HG03097 (cell line): ENCODE measurements at regions not wholly inside any gene's neighbourhood (a gene's known extent, or its start where the extent isn't known, plus 50 kb on each side); places are given as distances from the start of the nearest gene placed in this dataset.
A peak's percentile ranks its signal among the peaks of the same experiment; 100 is the strongest.

ENCODE experiments used
- ATAC-seq: cut with Tn5 transposase; IDR thresholded peaks from one replicate; pipeline ENCODE4 v1.9.1; 2021; ENCODE audit not compliant: unreplicated experiment, low FRiP score

GRCh38 chr6:163991321-163991720, 576.8 kb downstream of the QKI start:
- no peak for ATAC-seq

DNA sequence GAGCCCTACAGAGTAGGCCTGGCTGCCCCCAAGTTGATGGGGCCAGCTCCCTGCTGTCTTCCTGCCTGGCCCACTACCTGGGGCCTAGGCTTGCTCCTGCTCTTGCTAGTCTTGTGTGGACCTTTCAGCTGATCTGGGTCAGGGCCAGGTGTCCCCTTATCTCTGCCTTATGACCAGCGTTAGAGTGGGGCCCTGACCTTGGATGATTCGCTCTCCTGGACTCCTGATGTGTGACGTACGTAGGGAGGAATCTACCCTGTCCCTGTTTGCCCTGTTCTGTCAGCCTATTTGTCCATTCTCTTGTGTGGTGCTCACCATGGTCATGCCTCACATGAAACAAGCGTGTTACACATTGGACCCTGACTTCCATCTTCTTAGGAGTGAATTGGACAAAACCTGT, 571.8 kb downstream of the QKI start:
- ATAC-seq = no peak

DNA sequence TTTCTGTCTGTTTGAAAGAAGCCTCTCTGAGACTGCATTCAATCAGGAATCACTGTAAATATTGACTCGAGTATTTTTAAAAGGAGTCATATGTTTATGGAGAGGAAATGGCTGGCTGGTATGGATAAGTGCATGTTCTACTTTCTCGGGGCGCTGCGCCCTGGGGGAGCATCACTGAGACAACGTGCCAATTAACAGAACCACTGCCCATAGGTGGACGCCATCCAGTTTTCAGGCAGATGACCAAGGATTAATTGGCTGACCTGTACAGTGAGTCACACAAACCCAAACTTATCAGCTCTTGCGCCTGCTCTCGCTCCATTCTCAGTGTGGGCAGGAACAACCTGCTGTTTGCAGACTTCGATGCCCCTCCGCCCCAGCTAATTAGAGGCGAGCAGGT, 571.2 kb downstream of the QKI start:
- no peak for ATAC-seq

- no peak for ATAC-seq
Measured at GRCh38 chr6:163985040-163985439, 570.5 kb downstream of the QKI start.

- peak; percentile 62 for ATAC-seq
Measured at GRCh38 chr6:163984124-163984936, 569.8 kb downstream of the QKI start.

GRCh38 chr6:163983679-163984078, 569.2 kb downstream of the QKI start:
- ATAC-seq = no peak

GRCh38 chr6:163974322-163974721, 559.8 kb downstream of the QKI start:
- no peak for ATAC-seq

- no peak for ATAC-seq
Measured at GRCh38 chr6:163971841-163972838, 557.6 kb downstream of the QKI start.

DNA sequence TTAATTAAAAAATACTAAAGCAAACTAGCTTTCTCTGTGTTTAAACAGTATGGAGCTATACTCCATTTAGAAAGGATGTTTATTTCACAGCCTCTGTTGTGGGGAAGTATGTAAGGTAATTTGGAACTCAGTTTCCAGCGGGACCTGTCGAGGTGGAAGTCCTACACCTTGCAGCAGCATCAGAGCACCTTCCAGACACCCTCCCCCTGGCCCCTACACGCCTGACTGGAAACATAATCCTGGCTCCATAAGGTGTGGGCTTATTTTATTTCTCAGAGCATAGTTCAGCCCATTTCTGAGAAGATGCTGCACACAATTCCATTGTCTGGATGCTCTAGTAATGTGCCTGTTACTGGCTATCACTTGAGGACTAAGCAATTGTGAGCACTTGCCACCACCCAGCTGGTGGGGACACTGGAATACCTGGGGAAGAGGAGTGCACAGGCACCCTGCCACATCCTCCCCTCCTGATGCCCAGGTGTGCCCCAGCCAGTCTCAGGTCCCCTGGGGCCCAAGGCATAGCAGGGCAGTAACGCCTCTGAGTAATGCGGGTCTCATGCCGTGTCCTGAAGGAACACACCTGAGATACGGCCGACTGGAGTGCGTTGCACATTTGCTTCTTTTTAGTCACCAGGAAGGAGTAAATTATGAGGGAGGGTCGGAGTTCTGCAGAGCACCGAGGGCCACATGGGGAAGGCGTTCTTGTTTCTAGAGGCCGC, 556.5 kb downstream of the QKI start:
- ATAC-seq = no peak

DNA sequence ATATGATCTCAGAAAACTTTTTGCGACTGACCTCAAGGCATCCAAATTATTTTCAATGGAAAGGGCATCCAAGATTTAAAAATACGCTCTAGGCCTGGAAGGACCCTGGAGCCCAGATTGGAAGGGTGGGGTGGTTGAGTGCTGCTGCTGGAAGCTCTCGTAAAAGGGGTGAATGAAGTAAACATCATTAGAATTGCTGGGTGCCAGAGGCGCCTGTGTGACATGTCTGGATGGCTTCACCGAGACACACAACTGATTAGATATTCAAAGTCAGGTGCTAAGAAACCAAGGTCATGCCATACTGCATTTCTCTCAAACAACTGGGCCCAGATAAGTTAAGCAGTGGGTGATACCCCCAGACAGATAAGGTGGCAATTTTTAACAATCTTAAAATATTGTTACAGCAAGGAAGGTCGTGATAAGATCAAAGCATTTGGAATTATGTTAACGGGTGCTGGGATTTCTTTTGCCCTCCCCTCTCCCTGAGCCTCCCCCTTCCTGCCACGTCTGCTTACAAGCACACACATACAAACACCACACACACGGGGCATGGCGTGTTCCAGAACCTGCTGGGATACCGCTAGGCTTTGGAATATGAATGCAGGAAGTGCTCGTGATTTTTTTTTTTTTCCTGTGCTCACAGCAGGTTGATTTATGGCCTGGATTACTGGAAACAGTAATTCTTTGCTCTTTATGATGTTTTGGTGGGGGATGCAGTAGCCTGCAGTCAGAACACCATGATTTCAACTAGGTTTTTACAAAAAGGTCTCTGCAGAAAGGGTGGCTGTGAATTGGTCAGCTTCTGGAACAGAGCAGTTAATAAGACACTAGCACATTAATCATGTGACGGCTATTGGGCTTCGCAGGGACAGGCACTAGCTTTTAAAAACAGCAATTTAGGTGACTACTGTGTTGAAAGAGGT, 551.2 kb downstream of the QKI start:
- no peak for ATAC-seq

GRCh38 chr6:163964789-163965188, 550.3 kb downstream of the QKI start:
- no peak for ATAC-seq

DNA sequence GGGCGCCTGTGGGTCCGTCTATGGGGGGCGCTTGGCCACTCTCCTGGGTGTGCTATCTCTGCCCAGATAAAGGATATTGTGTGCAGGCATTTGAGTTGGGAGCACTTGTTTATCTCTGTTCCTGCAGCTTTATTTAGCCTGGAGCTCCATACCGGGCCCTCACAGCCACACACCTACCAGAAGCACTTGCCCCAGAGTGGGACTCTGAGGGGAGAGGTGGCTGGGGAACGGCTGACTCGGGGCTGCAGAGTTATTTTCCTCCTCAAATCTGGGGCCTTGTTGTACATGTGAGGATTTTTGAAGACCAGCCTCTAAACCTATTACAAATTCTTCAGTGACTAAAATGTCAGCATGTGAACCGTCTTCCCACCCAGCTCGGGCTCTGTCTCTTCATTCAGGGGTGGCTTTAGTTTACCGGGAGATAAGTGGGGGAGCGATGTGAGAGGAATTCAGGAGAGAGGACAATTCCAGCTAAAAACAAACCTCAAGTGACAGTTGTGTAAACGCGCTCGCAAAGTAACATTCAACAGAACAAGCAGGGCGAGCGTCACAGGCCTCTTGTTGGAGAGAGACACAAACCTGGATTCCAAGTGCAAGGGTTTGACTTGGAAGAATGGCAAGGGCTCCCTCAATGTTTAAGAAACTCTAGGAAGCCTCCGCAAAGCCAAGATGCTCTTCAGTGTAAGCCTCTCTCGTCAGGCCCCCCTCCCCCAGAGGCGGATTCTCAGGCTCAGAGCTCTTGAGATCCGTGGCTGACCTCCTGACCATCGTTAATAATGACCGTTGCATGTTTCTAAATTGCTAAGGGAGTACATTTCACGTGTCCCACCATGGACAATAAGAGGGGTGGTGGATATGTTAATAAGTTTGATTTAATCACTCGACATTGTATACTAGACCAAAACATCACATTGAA, 548.9 kb downstream of the QKI start:
- ATAC-seq = no peak

GRCh38 chr6:163962627-163963117, 548.2 kb downstream of the QKI start:
- ATAC-seq = no peak

DNA sequence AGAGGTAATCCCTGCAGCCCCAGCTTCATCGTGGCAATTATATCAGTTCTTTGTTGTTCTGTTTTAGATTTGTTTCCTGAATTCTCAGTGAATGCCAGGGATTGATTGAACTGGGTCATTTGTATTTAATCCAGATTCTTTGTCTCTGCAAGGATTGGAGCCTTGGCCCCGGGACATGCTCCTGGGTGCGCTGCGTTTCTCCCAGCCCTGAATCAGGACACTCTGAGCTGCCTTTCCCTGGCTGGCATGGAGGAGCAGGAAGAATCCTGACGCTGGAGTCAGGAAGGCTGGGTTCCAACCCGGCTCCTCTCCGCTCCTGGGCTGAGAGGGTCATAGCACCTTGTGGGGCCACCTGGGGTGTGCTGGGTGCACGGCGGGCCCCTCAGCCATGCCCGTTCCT, 545.6 kb downstream of the QKI start:
- ATAC-seq = no peak

GRCh38 chr6:163958646-163959045, 544.1 kb downstream of the QKI start:
- no peak for ATAC-seq

DNA sequence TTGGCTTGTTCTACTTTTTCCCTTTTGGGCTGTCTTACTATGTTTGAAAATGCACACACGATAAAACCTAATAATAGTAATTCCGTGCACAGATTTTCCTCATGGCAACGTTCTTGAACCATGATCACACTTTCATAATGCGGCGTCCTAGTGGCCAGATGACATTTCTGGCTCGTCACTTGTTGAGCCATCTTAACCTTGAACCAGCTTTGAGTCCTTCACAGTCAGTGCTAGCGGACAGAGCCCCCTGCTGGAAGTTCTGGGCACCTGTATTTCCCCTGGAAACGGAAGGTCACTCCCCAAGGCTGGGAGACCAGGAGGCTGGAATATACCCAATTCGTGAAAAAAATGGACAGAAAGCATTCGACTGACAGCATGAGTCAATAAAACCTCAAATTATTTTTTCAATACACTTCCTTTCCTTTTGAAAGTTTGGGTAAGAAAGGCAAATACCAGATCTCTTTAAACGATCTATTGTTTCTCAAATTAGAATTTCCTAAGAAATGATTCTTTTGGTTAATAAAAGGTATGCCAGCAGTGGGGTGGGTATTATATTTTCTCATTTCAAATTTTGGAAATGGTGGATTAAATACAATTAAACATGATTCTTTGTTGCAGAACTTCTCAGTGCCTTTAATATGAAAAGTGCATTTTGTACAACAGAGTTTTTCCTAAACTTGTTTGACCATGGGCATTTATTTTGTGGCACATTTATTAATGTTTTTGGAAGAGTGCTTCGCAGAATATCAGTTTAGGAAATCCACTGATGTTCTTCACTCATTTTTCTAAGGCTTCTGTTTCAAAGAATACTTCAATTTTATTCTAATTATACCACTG, 542.3 kb downstream of the QKI start:
- ATAC-seq = peak; percentile 98

- no peak for ATAC-seq
Measured at GRCh38 chr6:163955756-163956155, 541.2 kb downstream of the QKI start.

GRCh38 chr6:163955096-163955495, 540.6 kb downstream of the QKI start:
- no peak for ATAC-seq
